ENCODE measurements at regions not wholly inside any gene's neighbourhood (a gene's known extent, or its start where the extent isn't known, plus 50 kb on each side); places are given as distances from the start of the nearest gene placed in this dataset.

- H3K9ac ChIP-seq (ENCODE audit: low read length) = no peak overlapping the region
- no peak overlapping the region for H3K23ac ChIP-seq (ENCODE audit: low read length in 2 of 2)
- no peaks in the 10 kb centered on the region for H3K4me1 ChIP-seq (ENCODE audit: control insufficient read depth, insufficient read depth, low read depth, low read length)
- no peak overlapping the region for H3K27ac ChIP-seq (ENCODE audit: low read length, poor library complexity, severe bottlenecking)
- no peak overlapping the region for H2BK12ac ChIP-seq (ENCODE audit: low read length in 2 of 2)
- peaks cover 69% of the 10 kb centered on the region in 2 experiments for H3K27me3 ChIP-seq (ENCODE audit: control insufficient read depth in 1 of 2, insufficient read depth in 1 of 2, low read length in 2 of 2)
- no peak overlapping the region for H3K18ac ChIP-seq (ENCODE audit: low read depth in 1 of 2, low read length in 2 of 2)
- no peak overlapping the region for H2AFZ ChIP-seq (ENCODE audit: low read depth, low read length)
- 88% methylated on average over 2 of the region's 5 CpGs for WGBS
- H3K4ac ChIP-seq (ENCODE audit: low read depth in 1 of 2, low read length in 2 of 2) = no peak overlapping the region
- no peak overlapping the region for H3K4me3 ChIP-seq (ENCODE audit: insufficient read depth in 1 of 2, low read depth in 1 of 2, low read length in 2 of 2)
- no peak overlapping the region for H2BK15ac ChIP-seq (ENCODE audit: low read depth, poor library complexity, severe bottlenecking)
- H2BK120ac ChIP-seq (ENCODE audit: low read depth, low read length) = no peak overlapping the region
- no peak for DNase-seq
- no peaks in the 10 kb centered on the region for H3K36me3 ChIP-seq (ENCODE audit: control insufficient read depth in 1 of 2, insufficient read depth in 2 of 2, low read depth in 1 of 2, low read length in 2 of 2)
- no peak overlapping the region for H3K14ac ChIP-seq (ENCODE audit: low read length in 2 of 2)
- H4K91ac ChIP-seq (ENCODE audit: low read length) = no peak overlapping the region
- no peaks in the 10 kb centered on the region for H3K79me1 ChIP-seq (replicated peaks; ENCODE audit: low read length, poor library complexity, severe bottlenecking)
- H2BK5ac ChIP-seq (ENCODE audit: low read depth, low read length, poor library complexity, severe bottlenecking) = no peak overlapping the region
- no peaks in the 10 kb centered on the region for H3K9me3 ChIP-seq (ENCODE audit: control insufficient read depth, low read length)
- H2AK5ac ChIP-seq (ENCODE audit: low read length, severe bottlenecking) = no peak overlapping the region
- H3K4me2 ChIP-seq (ENCODE audit: low read length, poor library complexity, severe bottlenecking) = no peak overlapping the region
- no peak overlapping the region for H4K8ac ChIP-seq (ENCODE audit: low read length)
Observed at GRCh38 chr2:120515759-120516678, 170.1 kb downstream of the INHBB start.

- DNase-seq = no peak
- no peak overlapping the region for H3K18ac ChIP-seq (ENCODE audit: low read depth in 1 of 2, low read length in 2 of 2)
Observed at GRCh38 chr2:120516679-120517314, 170.9 kb downstream of the INHBB start.

DNA sequence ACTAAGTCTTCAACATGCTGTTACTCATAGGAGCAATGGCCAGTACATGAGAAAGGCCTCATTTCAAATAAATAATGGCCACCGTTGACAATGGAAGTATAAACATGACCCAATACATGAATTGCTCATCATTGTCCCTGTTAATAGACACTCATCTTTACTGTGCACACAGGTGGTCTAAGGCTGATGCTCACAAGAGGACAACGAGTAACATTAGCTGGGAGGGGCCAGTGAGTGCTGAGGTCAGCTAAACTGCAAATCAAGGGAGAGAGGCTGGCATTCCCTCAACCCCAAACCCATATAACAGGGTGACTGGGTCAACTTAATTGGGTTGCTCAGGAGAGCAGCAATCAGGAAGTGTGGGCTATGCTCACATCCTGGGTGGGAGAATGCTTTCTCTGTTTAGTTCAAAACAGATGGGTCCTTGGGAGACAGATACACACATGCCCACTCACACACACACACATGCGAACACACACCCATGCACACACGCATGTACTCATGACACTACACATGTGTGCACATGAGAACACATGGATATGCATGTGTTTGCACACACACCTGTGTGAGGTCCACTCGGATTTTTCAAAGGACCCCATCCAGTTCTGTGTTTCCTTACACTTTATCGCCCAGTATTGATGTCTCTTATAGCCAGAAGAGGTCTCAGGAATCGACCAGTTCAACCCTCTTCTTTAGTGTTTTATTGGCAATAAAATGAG, 172.0 kb downstream of the INHBB start:
- no peak overlapping the region for H3K9ac ChIP-seq (ENCODE audit: low read length)
- H3K36me3 ChIP-seq (ENCODE audit: control insufficient read depth in 1 of 2, insufficient read depth in 2 of 2, low read depth in 1 of 2, low read length in 2 of 2) = no peaks in the 10 kb centered on the region
- H2AFZ ChIP-seq (ENCODE audit: low read depth, low read length) = no peak overlapping the region
- H2BK120ac ChIP-seq (ENCODE audit: low read depth, low read length) = no peak overlapping the region
- H3K23ac ChIP-seq (ENCODE audit: low read length in 2 of 2) = no peak overlapping the region
- H2BK12ac ChIP-seq (ENCODE audit: low read length in 2 of 2) = no peak overlapping the region
- 80% methylated on average over 7 of the region's 7 CpGs for WGBS
- no peak overlapping the region for H4K8ac ChIP-seq (ENCODE audit: low read length)
- no peak for DNase-seq
- H3K27me3 ChIP-seq (ENCODE audit: control insufficient read depth in 1 of 2, insufficient read depth in 1 of 2, low read length in 2 of 2) = peaks cover 75 to 78% of the 10 kb centered on the region in 2 experiments
- no peak overlapping the region for H3K27ac ChIP-seq (ENCODE audit: low read length, poor library complexity, severe bottlenecking)
- peaks cover 2% of the 10 kb centered on the region for H3K4me1 ChIP-seq (ENCODE audit: control insufficient read depth, insufficient read depth, low read depth, low read length)
- H3K4me2 ChIP-seq (ENCODE audit: low read length, poor library complexity, severe bottlenecking) = no peak overlapping the region
- H3K79me1 ChIP-seq (replicated peaks; ENCODE audit: low read length, poor library complexity, severe bottlenecking) = no peaks in the 10 kb centered on the region
- no peak overlapping the region for H3K4ac ChIP-seq (ENCODE audit: low read depth in 1 of 2, low read length in 2 of 2)
- no peak overlapping the region for H3K4me3 ChIP-seq (ENCODE audit: insufficient read depth in 1 of 2, low read depth in 1 of 2, low read length in 2 of 2)
- H4K91ac ChIP-seq (ENCODE audit: low read length) = no peak overlapping the region
- H3K18ac ChIP-seq (ENCODE audit: low read depth in 1 of 2, low read length in 2 of 2) = no peak overlapping the region
- no peak overlapping the region for H3K14ac ChIP-seq (ENCODE audit: low read length in 2 of 2)
- H2BK5ac ChIP-seq (ENCODE audit: low read depth, low read length, poor library complexity, severe bottlenecking) = no peak overlapping the region
- H2BK15ac ChIP-seq (ENCODE audit: low read depth, poor library complexity, severe bottlenecking) = no peak overlapping the region
- no peaks in the 10 kb centered on the region for H3K9me3 ChIP-seq (ENCODE audit: control insufficient read depth, low read length)
- H2AK5ac ChIP-seq (ENCODE audit: low read length, severe bottlenecking) = no peak overlapping the region

More at GRCh38 chr2:120516679-120517314, 170.9 kb downstream of the INHBB start:
- Histone ChIP-seq H4K8ac (ENCODE audit: low read length) (no peak overlapping the region), H3K4me2 (ENCODE audit: low read length, poor library complexity, severe bottlenecking) (no peak overlapping the region), H4K91ac (ENCODE audit: low read length) (no peak overlapping the region), H3K9ac (ENCODE audit: low read length) (no peak overlapping the region), H2AK5ac (ENCODE audit: low read length, severe bottlenecking) (no peak overlapping the region), H3K36me3 (ENCODE audit: control insufficient read depth in 1 of 2, insufficient read depth in 2 of 2, low read depth in 1 of 2, low read length in 2 of 2) (no peaks in the 10 kb centered on the region), H3K4me1 (ENCODE audit: control insufficient read depth, insufficient read depth, low read depth, low read length) (no peaks in the 10 kb centered on the region), H3K23ac (ENCODE audit: low read length in 2 of 2) (no peak overlapping the region), H3K14ac (ENCODE audit: low read length in 2 of 2) (no peak overlapping the region), H2BK15ac (ENCODE audit: low read depth, poor library complexity, severe bottlenecking) (no peak overlapping the region), H3K27me3 (ENCODE audit: control insufficient read depth in 1 of 2, insufficient read depth in 1 of 2, low read length in 2 of 2) (peaks cover 72 to 76% of the 10 kb centered on the region in 2 experiments), H3K79me1 (replicated peaks; ENCODE audit: low read length, poor library complexity, severe bottlenecking) (no peaks in the 10 kb centered on the region), H2BK12ac (ENCODE audit: low read length in 2 of 2) (no peak overlapping the region), H3K9me3 (ENCODE audit: control insufficient read depth, low read length) (no peaks in the 10 kb centered on the region), H3K4me3 (ENCODE audit: insufficient read depth in 1 of 2, low read depth in 1 of 2, low read length in 2 of 2) (no peak overlapping the region), H2AFZ (ENCODE audit: low read depth, low read length) (no peak overlapping the region), H3K4ac (ENCODE audit: low read depth in 1 of 2, low read length in 2 of 2) (no peak overlapping the region), H2BK120ac (ENCODE audit: low read depth, low read length) (no peak overlapping the region), H2BK5ac (ENCODE audit: low read depth, low read length, poor library complexity, severe bottlenecking) (no peak overlapping the region), H3K27ac (ENCODE audit: low read length, poor library complexity, severe bottlenecking) (no peak overlapping the region)
- WGBS = 88% methylated on average over 3 of the region's 6 CpGs

- H3K27me3 ChIP-seq (ENCODE audit: control insufficient read depth in 1 of 2, insufficient read depth in 1 of 2, low read length in 2 of 2) = peaks cover 84 to 86% of the 10 kb centered on the region in 2 experiments
- H2BK120ac ChIP-seq (ENCODE audit: low read depth, low read length) = no peak overlapping the region
- H3K4me2 ChIP-seq (ENCODE audit: low read length, poor library complexity, severe bottlenecking) = no peak overlapping the region
- H3K4me3 ChIP-seq (ENCODE audit: insufficient read depth in 1 of 2, low read depth in 1 of 2, low read length in 2 of 2) = no peak overlapping the region
- DNase-seq = no peak
- no peak overlapping the region for H2BK5ac ChIP-seq (ENCODE audit: low read depth, low read length, poor library complexity, severe bottlenecking)
- no peak overlapping the region for H3K18ac ChIP-seq (ENCODE audit: low read depth in 1 of 2, low read length in 2 of 2)
- H4K91ac ChIP-seq (ENCODE audit: low read length) = no peak overlapping the region
- H3K23ac ChIP-seq (ENCODE audit: low read length in 2 of 2) = no peak overlapping the region
- H3K4me1 ChIP-seq (ENCODE audit: control insufficient read depth, insufficient read depth, low read depth, low read length) = peaks cover 2% of the 10 kb centered on the region
- no peak overlapping the region for H3K9ac ChIP-seq (ENCODE audit: low read length)
- H3K4ac ChIP-seq (ENCODE audit: low read depth in 1 of 2, low read length in 2 of 2) = no peak overlapping the region
- H2AFZ ChIP-seq (ENCODE audit: low read depth, low read length) = no peak overlapping the region
- no peaks in the 10 kb centered on the region for H3K79me1 ChIP-seq (replicated peaks; ENCODE audit: low read length, poor library complexity, severe bottlenecking)
- H3K9me3 ChIP-seq (ENCODE audit: control insufficient read depth, low read length) = no peaks in the 10 kb centered on the region
- H3K27ac ChIP-seq (ENCODE audit: low read length, poor library complexity, severe bottlenecking) = no peak overlapping the region
- no peak overlapping the region for H2BK15ac ChIP-seq (ENCODE audit: low read depth, poor library complexity, severe bottlenecking)
- H4K8ac ChIP-seq (ENCODE audit: low read length) = no peak overlapping the region
- no peaks in the 10 kb centered on the region for H3K36me3 ChIP-seq (ENCODE audit: control insufficient read depth in 1 of 2, insufficient read depth in 2 of 2, low read depth in 1 of 2, low read length in 2 of 2)
- H2AK5ac ChIP-seq (ENCODE audit: low read length, severe bottlenecking) = no peak overlapping the region
- H2BK12ac ChIP-seq (ENCODE audit: low read length in 2 of 2) = no peak overlapping the region
- WGBS = 84% methylated on average over 5 of the region's 5 CpGs
- H3K14ac ChIP-seq (ENCODE audit: low read length in 2 of 2) = no peak overlapping the region
Observed at GRCh38 chr2:120518819-120519218, 172.9 kb downstream of the INHBB start.

Data from mesenchymal stem cell (in vitro differentiated cells and primary cell).